D341Med (cell line): ENCODE measurements at regions not wholly inside any gene's neighbourhood (a gene's known extent, or its start where the extent isn't known, plus 50 kb on each side); places are given as distances from the start of the nearest gene placed in this dataset.
"Not testable (repeated sequence)": the region's sequence is repeated elsewhere in the genome, so short reads cannot be mapped to it uniquely, and the experiment has no call there.

Experiments
- DNase-seq: peaks from one replicate; pipeline ENCODE4 v3.0.0; 2012; ENCODE audit warnings: low spot score

DNA sequence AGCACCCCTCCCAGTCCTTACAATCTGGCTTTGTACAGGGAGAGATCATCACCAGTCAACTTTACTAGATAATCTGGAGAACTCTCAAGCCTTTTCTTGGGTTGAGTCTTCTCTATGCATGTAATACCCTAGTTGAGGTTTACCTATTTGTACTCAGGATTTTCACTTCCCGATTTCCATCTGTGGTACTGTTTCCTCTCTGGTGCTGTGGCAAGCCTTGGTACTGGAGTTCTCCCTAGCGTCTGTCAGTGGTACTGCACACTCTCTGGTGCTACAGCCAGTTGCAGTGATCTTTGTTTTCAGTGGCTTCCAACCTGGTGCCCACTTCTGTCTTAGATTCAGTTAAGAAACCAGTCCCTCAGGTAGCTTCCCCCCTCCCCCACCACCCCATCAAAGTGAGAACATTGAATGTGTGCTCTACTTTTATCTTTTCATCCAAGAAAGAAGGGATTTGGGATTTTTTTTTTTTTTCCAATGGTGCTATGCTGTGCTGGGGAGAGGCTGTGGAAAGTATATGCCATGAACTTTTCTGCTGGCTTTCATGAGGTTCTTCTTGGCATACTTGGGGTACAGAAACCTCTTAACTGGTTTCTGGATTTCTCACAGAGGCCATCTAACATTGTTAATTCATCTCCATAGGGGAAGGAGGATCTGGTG, 69.4 kb upstream of the EVL start:
- DNase-seq: peak; percentile 73

DNA sequence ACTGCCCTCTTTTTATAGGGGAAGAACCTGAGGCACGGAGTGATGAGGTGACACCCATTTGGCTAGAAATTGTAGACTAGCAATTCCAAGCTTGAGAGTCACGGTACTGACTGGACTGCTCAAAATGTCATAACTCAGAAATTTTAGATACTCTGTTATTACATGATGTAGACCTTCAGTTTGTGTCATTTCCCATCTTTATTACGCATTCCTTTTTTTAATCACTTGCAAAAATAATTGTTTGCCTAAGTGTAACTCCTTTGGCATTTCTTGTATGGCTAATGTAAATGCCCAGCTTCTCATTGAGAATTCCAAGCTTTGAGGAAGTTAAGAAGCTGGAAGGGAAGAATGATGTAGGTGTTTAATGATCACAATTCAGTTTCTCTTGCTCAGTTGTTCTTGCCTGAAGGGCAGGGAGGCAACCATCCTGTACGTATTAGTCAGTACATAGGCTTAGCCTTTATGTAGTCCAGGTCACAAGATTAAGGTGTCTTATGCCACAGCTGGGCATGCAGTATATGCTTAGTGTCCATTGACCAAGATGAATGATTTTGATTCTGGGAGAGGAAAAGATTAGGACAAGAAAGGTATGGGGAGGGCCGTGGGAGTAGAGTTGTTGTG, 68.2 kb upstream of the EVL start:
- DNase-seq: no peak

DNA sequence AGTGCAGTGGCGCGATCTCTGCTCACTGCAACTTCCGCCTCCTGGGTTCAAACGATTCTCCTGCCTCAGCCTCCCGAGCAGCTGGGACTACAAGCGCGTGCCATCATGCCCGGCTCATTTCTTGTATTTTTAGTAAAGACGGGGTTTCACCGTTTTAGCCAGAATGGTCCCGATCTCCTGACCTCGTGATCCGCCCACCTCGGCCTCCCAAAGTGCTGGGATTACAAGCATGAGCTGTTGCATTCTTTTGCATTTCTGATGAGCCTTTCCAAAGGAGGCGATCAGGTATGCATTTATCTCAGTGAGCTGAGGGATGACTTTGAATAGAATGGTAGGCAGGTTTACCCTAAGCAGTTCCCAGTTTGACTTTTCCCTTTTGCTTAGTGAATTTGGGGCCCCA, 64.8 kb upstream of the EVL start:
- DNase-seq: not testable (repeated sequence)

DNA sequence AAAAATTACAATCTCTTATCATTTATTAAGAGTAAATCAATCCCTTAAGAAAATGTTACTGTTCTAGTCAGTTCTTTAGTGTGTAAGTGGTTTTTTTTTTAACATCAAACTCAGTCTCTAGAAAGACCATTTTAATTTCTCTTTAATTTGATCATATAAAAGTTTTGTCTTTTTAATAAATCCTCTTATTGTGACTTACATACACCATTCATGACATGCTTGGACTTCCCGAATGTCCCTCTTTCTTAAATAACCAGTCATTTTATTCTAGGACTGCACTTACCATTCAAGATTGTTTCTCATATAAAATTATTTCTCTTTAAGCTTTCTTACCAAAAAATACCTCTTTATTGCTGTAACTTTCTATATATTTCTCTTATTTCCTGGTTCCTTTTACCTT, 60.8 kb upstream of the EVL start:
- no peak for DNase-seq

DNA sequence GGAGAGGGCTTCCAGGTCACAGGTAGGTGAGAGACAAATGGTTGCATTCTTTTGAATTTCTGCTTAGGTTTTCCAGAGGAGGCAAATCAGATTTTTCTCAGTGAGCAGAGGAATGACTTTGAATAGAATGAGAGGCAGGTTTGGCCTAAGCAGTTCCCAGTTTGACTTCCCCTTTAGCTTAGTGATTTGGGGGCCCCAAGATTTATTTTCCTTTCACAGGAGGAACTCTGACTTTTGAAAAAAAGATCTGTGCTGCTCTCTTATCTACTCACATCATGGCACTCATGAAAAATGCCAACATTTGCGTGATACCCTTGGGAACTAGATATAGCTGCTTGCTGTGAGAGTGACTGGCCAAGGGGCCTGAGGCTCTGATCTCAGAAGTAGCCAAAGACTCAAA, 58.0 kb upstream of the EVL start:
- DNase-seq: no peak

DNA sequence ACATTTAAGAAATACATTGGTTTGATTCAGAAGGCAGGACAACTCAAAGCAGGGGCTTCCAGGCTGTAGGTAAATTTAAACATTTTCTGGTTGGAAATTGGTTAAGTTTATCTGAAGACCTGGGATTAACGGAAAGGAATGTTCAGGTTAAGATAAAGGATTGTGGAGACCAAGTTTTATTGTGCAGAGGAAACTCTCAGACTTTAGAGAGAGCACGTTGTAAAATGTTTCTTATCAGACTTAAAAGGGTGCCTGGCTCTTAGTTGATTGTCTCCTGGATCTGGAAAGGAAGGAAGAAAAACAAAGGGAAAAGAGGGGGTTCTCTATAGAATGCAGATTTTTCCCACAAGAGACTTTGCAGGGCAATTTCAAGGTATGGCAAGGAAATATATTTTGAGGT, 55.4 kb upstream of the EVL start:
- DNase-seq: not testable (repeated sequence)

DNA sequence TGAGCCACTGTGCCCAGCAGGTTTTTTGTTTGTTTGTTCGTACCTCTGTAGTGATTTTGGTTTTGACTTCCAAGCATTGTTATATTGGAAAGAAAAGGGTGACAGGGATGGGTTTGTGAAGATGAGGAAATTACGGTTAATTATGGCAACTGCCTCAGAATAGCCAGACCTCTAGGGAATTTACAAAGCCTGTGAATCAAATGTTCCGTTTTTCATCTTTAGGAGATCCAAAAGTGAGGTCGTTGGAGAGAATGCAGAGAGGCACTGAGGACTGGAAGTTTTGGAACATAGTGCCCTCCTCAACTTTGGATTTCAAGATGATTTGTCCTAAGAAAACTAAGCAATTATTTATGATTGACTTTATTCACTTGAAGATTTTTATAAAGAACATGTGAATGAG, 54.5 kb upstream of the EVL start:
- no peak for DNase-seq

DNA sequence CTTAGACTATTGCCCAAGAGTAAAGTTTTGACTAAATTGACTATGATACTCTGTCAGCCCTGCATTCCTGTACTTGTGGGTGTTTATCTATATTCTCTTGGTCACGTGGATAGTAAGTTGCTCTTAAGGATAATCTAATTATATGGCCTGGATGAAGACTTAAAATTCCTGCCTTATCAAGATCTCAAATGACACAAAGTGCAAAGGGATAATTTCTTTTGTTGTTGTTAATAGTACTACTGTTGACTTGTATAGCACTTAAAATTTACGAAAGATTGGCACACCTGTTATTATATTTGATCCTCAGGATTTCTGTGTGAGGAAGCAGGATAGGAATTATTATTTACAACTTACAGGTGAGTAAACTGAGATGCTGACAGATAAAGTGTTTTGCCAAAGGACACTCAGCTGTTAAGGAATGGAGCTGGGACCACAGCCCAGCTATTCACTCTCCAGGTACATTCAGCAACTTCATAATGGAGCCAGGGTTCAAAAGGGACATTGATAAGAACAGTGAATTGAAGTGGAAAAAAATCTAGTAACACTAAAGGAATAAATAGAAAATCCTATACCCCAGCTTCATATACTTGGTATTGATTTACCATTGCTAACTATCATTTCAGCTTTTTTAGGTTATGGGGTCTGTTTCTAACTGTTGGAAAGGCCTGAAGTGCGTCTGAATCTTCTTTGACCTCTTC, 53.4 kb upstream of the EVL start:
- DNase-seq: no peak

DNA sequence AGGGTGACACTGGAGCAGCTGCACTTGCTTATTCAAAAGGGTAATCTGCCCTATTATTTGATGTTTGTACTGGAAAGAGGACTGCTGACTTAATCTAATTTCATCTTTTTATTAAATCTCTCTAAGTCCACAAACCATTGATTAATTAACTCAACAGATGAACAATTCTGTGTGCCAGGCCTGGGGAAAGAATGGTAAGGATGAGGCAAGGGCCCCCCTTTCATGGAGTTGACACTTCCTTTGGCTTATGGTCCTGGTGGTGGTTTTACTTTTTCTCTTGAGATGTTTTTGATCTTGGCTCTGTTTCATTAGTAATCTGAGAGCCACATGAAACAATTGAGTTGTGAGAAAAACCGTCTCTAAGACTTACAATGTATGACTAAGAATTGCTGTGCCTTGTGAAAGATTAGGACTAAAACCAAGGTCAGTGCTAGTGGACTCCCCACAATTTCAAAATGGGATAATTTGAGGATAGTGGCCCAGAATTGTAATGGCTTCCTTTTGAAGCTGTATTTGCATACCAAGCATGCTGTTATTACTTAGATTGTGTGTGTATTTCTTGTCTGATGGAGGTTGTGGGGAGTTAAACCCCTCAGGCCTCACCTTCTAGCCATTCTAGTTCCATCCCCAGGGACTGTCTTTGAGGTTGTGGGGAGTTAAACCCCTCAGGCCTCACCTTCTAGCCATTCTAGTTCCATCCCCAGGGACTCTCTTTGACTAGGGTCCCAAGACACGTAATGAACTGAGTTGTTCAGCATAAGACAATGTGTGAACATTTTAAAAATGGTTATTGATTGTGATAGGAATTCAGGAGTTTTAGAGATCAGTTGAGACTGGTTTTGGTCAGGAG, 52.5 kb upstream of the EVL start:
- no peak for DNase-seq

DNA sequence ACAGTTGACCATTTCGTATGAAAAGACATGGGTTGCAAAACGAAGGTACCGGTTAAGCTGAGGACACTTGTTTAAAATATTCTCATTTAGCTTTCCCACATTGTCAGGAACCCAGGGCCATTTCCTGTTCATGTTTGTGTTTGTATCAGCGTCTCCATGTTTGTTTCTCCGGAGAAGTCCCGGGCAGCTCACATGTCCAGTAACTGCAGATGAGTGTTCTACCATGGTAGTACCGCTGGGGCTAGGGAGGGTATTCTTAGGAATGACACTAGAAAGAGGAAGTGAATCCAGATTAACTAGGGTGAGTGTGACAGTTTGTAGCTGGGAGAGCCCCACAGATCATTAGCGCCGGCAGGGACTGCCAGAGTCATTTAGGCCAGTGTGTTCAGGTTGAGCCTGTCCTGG, 50.0 kb upstream of the EVL start:
- no peak for DNase-seq
